ENCODE measurements at regions not wholly inside any gene's neighbourhood (a gene's known extent, or its start where the extent isn't known, plus 50 kb on each side); places are given as distances from the start of the nearest gene placed in this dataset.

GRCh38 chr10:47098964-47099363 is 187.7 kb downstream of the PTPN20 start:
- TF ChIP-seq, protein P1, sequence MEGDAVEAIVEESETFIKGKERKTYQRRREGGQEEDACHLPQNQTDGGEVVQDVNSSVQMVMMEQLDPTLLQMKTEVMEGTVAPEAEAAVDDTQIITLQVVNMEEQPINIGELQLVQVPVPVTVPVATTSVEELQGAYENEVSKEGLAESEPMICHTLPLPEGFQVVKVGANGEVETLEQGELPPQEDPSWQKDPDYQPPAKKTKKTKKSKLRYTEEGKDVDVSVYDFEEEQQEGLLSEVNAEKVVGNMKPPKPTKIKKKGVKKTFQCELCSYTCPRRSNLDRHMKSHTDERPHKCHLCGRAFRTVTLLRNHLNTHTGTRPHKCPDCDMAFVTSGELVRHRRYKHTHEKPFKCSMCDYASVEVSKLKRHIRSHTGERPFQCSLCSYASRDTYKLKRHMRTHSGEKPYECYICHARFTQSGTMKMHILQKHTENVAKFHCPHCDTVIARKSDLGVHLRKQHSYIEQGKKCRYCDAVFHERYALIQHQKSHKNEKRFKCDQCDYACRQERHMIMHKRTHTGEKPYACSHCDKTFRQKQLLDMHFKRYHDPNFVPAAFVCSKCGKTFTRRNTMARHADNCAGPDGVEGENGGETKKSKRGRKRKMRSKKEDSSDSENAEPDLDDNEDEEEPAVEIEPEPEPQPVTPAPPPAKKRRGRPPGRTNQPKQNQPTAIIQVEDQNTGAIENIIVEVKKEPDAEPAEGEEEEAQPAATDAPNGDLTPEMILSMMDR (IDR thresholded peaks at IDR 0.05): no peak
- TF ChIP-seq POLR2A (IDR thresholded peaks at IDR 0.05): no peak
